ENCODE measurements at regions not wholly inside any gene's neighbourhood (a gene's known extent, or its start where the extent isn't known, plus 50 kb on each side); places are given as distances from the start of the nearest gene placed in this dataset.

- Histone ChIP-seq H3K4me1 (ENCODE audit: insufficient read depth) (no peaks in the 10 kb centered on the region), H3K27me3 (ENCODE audit: insufficient read depth) (no peaks in the 10 kb centered on the region), H4K20me1 (replicated peaks; ENCODE audit: insufficient read depth) (no peaks in the 10 kb centered on the region), H3F3A (replicated peaks; ENCODE audit: low read depth) (no peaks in the 10 kb centered on the region), H2AFZ (no peak overlapping the region), H3K27ac (ENCODE audit: low read depth) (no peak overlapping the region), H3K79me2 (replicated peaks; ENCODE audit: insufficient read depth) (no peaks in the 10 kb centered on the region), H3K4me3 (no peak overlapping the region), H3K4me2 (no peak overlapping the region), H3K36me3 (ENCODE audit: insufficient read depth) (no peaks in the 10 kb centered on the region), H3K9me2 (ENCODE audit: insufficient read depth) (peaks cover 2% of the 10 kb centered on the region; the same call in 1 of the 2 replicates)
- Mint-ChIP-seq H3K36me3 (ENCODE audit: low read depth) (no peaks in the 10 kb centered on the region), H3K4me1 (no peaks in the 10 kb centered on the region), H3K27me3 (ENCODE audit: insufficient read depth, low read depth, poor library complexity) (peaks cover 3% of the 10 kb centered on the region), H3K27ac (no peak overlapping the region), H3K4me3 (no peak overlapping the region), H3K9me3 (no peaks in the 10 kb centered on the region; the same call in 2 of the 3 replicates)
- DNase-seq (ENCODE audit: low spot score) (no peak), ATAC-seq (no peak)
- no peak for TF ChIP-seq ZNF331 (CRISPR knock-in tag; IDR thresholded peaks at IDR 0.05; ENCODE audit: low read depth)
- no peak for TF ChIP-seq JUNB (IDR thresholded peaks at IDR 0.05; ENCODE audit: unreplicated experiment)
- TF ChIP-seq CREB1 (CRISPR knock-in tag; IDR thresholded peaks at IDR 0.05; ENCODE audit: low read depth) = no peak
- TF ChIP-seq CTCF (conservative IDR thresholded peaks at IDR 0.05; ENCODE audit: low read depth in 2 of 2) = no peak
- TF ChIP-seq ZNF114 (CRISPR knock-in tag; IDR thresholded peaks at IDR 0.05) = no peak
- TF ChIP-seq ZNF462 (CRISPR knock-in tag; IDR thresholded peaks at IDR 0.05) = no peak
- no peak for TF ChIP-seq ETS1 (IDR thresholded peaks at IDR 0.05)
- TF ChIP-seq EZH2phosphoT487 (IDR thresholded peaks at IDR 0.05; ENCODE audit: unreplicated experiment) = no peak
- no peak for TF ChIP-seq REST (IDR thresholded peaks at IDR 0.05; ENCODE audit: unreplicated experiment)
- TF ChIP-seq POLR2AphosphoS5 (IDR thresholded peaks at IDR 0.05; ENCODE audit: low read depth) = no peak
- no peak for TF ChIP-seq NANOG (IDR thresholded peaks at IDR 0.05; ENCODE audit: borderline replicate concordance)
- no peak for TF ChIP-seq EZH2 (IDR thresholded peaks at IDR 0.05; ENCODE audit: low read depth, unreplicated experiment)
- no peak for TF ChIP-seq STAT1 (IDR thresholded peaks at IDR 0.05; ENCODE audit: unreplicated experiment)
Observed at GRCh38 chr12:92370828-92371227, 225.2 kb upstream of the BTG1 start.

Measured in GM23338 (cell line).